Upper lobe of left lung (tissue), 4 donors: ENCODE measurements at regions not wholly inside any gene's neighbourhood (a gene's known extent, or its start where the extent isn't known, plus 50 kb on each side); places are given as distances from the start of the nearest gene placed in this dataset.

Experiments
- EP300 ChIP-seq, 4 donors: sonication (generic); formaldehyde crosslinking; IDR thresholded peaks; one replicate each; pipeline ENCODE4 v1.5.1; 2017; ENCODE audit warnings: antibody characterized with exemption in 4 of 4, control low read depth in 2 of 4
- POLR2A ChIP-seq, 4 donors: fragments of 450-650 bp; IDR thresholded peaks; one replicate each; pipeline ENCODE4 v1.5.1; 2016 to 2017; ENCODE audit warnings: antibody characterized with exemption in 4 of 4, mild to moderate bottlenecking in 2 of 4
- POLR2AphosphoS5 ChIP-seq, 2 donors: sonication (generic); formaldehyde crosslinking; IDR thresholded peaks; one replicate each; pipeline ENCODE4 v1.5.1; 2017; ENCODE audit warnings: antibody characterized with exemption in 2 of 2
- TF ChIP-seq, protein P1 (sequence below), 6 experiments: fragments of 450-650 bp in 4 of 6; fragments of 200-600 bp in 2 of 6; sonication (generic) in 2 of 6; IDR thresholded peaks; one replicate each; pipeline ENCODE4 v1.5.1; 2016 to 2019; ENCODE audit warnings: antibody characterized with exemption in 6 of 6

DNA sequence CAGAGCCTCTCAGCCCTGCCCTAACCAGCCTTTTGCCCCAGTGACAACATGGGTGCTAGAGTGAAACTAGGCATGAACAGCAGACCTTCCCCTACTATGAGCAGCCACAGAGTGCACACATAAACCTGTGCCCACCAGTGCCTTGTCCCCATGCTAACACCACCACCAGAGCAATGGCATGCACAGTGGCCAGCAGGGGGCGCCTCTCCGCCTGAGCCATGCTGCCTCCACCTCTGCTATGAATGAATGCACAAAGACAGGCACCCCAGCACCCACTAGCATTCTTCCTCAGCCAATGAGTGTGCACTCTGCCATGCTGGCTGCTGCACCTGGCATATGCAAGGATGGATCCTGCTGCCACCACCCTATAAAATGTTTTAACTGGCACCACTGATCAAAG, 286.9 kb upstream of the FGF16 start:
- TF ChIP-seq POLR2A (IDR thresholded peaks at IDR 0.05) (no peak), POLR2AphosphoS5 (IDR thresholded peaks at IDR 0.05) (no peak), EP300 (IDR thresholded peaks at IDR 0.05) (no peak)
- TF ChIP-seq, protein P1, sequence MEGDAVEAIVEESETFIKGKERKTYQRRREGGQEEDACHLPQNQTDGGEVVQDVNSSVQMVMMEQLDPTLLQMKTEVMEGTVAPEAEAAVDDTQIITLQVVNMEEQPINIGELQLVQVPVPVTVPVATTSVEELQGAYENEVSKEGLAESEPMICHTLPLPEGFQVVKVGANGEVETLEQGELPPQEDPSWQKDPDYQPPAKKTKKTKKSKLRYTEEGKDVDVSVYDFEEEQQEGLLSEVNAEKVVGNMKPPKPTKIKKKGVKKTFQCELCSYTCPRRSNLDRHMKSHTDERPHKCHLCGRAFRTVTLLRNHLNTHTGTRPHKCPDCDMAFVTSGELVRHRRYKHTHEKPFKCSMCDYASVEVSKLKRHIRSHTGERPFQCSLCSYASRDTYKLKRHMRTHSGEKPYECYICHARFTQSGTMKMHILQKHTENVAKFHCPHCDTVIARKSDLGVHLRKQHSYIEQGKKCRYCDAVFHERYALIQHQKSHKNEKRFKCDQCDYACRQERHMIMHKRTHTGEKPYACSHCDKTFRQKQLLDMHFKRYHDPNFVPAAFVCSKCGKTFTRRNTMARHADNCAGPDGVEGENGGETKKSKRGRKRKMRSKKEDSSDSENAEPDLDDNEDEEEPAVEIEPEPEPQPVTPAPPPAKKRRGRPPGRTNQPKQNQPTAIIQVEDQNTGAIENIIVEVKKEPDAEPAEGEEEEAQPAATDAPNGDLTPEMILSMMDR (IDR thresholded peaks at IDR 0.05), result peak in 2 of 6 experiments; percentile 16 to 29
